ENCODE measurements at regions not wholly inside any gene's neighbourhood (a gene's known extent, or its start where the extent isn't known, plus 50 kb on each side); places are given as distances from the start of the nearest gene placed in this dataset.
A peak's percentile ranks its signal among the peaks of the same experiment; 100 is the strongest.

DNA sequence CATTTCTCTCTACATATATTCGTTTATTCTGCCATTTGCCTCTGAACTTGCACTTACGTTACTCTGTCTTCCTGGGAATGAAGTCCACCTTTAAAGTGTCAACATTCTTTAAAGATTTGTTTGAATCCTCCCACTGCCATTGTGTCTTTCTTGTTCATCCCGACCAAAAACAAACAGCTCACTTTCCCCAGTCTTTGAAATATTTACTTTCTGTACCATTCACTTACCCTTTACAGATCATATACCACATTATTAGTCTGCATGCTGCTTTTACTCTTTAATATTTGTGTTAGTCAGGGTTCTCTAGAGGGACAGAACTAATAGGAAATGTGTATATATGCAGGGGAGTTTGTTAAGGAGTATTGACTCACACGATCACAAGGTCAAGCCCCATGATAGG, 176.6 kb upstream of the STARD13 start:
- H3K36me3 ChIP-seq (ENCODE audit: insufficient read depth, low read length, poor library complexity, severe bottlenecking): no peaks in the 10 kb centered on the region
- no peak overlapping the region for H3K4me3 ChIP-seq (ENCODE audit: low read depth, low read length, poor library complexity, severe bottlenecking)
- no peak for TF ChIP-seq EZH2 (IDR thresholded peaks at IDR 0.05; ENCODE audit: borderline replicate concordance, low read depth, low read length, poor library complexity, severe bottlenecking)
- TF ChIP-seq, protein P1, sequence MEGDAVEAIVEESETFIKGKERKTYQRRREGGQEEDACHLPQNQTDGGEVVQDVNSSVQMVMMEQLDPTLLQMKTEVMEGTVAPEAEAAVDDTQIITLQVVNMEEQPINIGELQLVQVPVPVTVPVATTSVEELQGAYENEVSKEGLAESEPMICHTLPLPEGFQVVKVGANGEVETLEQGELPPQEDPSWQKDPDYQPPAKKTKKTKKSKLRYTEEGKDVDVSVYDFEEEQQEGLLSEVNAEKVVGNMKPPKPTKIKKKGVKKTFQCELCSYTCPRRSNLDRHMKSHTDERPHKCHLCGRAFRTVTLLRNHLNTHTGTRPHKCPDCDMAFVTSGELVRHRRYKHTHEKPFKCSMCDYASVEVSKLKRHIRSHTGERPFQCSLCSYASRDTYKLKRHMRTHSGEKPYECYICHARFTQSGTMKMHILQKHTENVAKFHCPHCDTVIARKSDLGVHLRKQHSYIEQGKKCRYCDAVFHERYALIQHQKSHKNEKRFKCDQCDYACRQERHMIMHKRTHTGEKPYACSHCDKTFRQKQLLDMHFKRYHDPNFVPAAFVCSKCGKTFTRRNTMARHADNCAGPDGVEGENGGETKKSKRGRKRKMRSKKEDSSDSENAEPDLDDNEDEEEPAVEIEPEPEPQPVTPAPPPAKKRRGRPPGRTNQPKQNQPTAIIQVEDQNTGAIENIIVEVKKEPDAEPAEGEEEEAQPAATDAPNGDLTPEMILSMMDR (conservative IDR thresholded peaks at IDR 0.05; ENCODE audit: low read depth, low read length): no peak
- H3K27me3 ChIP-seq (replicated peaks; ENCODE audit: insufficient read depth, low read depth, low read length, poor library complexity): no peaks in the 10 kb centered on the region
- H3K9me3 ChIP-seq (ENCODE audit: low read depth, low read length, poor library complexity, severe bottlenecking): peaks cover 9% of the 10 kb centered on the region
- intact Hi-C loops (cut with micrococcal nuclease; ENCODE audit: unreplicated experiment): no loop called here
- ChIA-PET CTCF (no interaction called here), POLR2A (ENCODE audit: low non-redundant PET) (no interaction called here)
- no peak overlapping the region for H3K27ac ChIP-seq (ENCODE audit: low read depth, low read length, poor library complexity, severe bottlenecking)
- no TSS peak for BruUV-seq (replicated peaks)
- DNase-seq (ENCODE audit: low spot score): no peak
- H3K4me1 ChIP-seq (ENCODE audit: insufficient read depth, low read length, poor library complexity, severe bottlenecking): no peaks in the 10 kb centered on the region

DNA sequence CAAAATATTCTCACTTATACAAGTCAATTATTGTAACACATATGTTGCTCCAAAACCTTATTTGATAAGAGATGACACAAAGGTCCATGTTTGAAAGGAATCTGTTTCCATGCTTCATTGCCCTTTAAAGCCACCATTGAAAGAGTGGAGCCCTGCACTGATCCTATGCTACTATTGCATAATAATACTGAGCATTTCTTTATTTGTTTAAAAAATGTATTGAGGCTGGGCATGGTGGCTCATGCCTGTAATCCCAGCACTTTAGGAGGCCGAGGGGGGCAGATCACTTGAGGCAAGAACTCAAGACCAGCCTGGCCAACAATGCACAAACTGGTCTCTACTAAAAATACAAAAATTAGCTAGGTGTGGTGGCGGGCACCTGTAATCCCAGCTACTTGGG, 178.8 kb upstream of the STARD13 start:
- H3K36me3 ChIP-seq (ENCODE audit: insufficient read depth, low read length, poor library complexity, severe bottlenecking): no peaks in the 10 kb centered on the region
- no TSS peak for BruUV-seq (replicated peaks)
- H3K4me3 ChIP-seq (ENCODE audit: low read depth, low read length, poor library complexity, severe bottlenecking): no peak overlapping the region
- H3K27me3 ChIP-seq (replicated peaks; ENCODE audit: insufficient read depth, low read depth, low read length, poor library complexity): no peaks in the 10 kb centered on the region
- no peak for DNase-seq (ENCODE audit: low spot score)
- H3K27ac ChIP-seq (ENCODE audit: low read depth, low read length, poor library complexity, severe bottlenecking): no peak overlapping the region
- H3K4me1 ChIP-seq (ENCODE audit: insufficient read depth, low read length, poor library complexity, severe bottlenecking): no peaks in the 10 kb centered on the region
- ChIA-PET POLR2A (ENCODE audit: low non-redundant PET) (no interaction called here), CTCF (no interaction called here)
- H3K9me3 ChIP-seq (ENCODE audit: low read depth, low read length, poor library complexity, severe bottlenecking): peaks cover 8% of the 10 kb centered on the region
- intact Hi-C loops (cut with micrococcal nuclease; ENCODE audit: unreplicated experiment): no loop called here
- TF ChIP-seq, protein P1 (conservative IDR thresholded peaks at IDR 0.05; ENCODE audit: low read depth, low read length): no peak
- TF ChIP-seq EZH2 (IDR thresholded peaks at IDR 0.05; ENCODE audit: borderline replicate concordance, low read depth, low read length, poor library complexity, severe bottlenecking): no peak

DNA sequence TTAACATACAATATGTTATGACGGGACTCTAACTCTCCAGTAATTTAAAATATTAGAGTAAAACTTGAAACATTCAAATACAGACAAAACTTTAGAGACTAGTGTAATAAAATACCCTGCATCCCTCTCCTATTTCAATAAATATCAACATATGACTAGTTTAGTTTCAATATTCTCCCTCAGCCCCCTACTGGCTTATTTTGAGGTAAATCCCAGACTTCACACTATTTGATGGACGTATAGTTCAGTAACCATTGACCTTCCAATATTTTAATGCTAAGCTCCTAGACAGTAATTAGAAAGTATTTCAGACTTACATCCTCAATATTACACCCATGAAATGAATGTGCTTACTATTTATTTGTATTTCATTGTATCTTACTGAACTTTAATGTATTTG, 180.7 kb upstream of the STARD13 start:
- no TSS peak for BruUV-seq (replicated peaks)
- H3K4me3 ChIP-seq (ENCODE audit: low read depth, low read length, poor library complexity, severe bottlenecking): no peak overlapping the region
- ChIA-PET CTCF (interaction anchor here (0.5 kb wide), 1 partner anchor 62 kb away, joined by 4 read pairs; no protein-coding TSS in a partner anchor), POLR2A (ENCODE audit: low non-redundant PET) (no interaction called here)
- H3K27me3 ChIP-seq (replicated peaks; ENCODE audit: insufficient read depth, low read depth, low read length, poor library complexity): no peaks in the 10 kb centered on the region
- no peak for TF ChIP-seq EZH2 (IDR thresholded peaks at IDR 0.05; ENCODE audit: borderline replicate concordance, low read depth, low read length, poor library complexity, severe bottlenecking)
- TF ChIP-seq, protein P1 (conservative IDR thresholded peaks at IDR 0.05; ENCODE audit: low read depth, low read length): 0 out of 2 replicates have a peak, but pooled peaks have one; percentile 37
- DNase-seq (ENCODE audit: low spot score): no peak
- H3K9me3 ChIP-seq (ENCODE audit: low read depth, low read length, poor library complexity, severe bottlenecking): no peaks in the 10 kb centered on the region
- H3K27ac ChIP-seq (ENCODE audit: low read depth, low read length, poor library complexity, severe bottlenecking): no peak overlapping the region
- intact Hi-C loops (cut with micrococcal nuclease; ENCODE audit: unreplicated experiment): no loop called here
- no peaks in the 10 kb centered on the region for H3K4me1 ChIP-seq (ENCODE audit: insufficient read depth, low read length, poor library complexity, severe bottlenecking)
- no peaks in the 10 kb centered on the region for H3K36me3 ChIP-seq (ENCODE audit: insufficient read depth, low read length, poor library complexity, severe bottlenecking)
